Astrocyte (in vitro differentiated cells and primary cell): ENCODE measurements at regions not wholly inside any gene's neighbourhood (a gene's known extent, or its start where the extent isn't known, plus 50 kb on each side); places are given as distances from the start of the nearest gene placed in this dataset.

Source experiments
- DNase-seq: peaks from one replicate; pipeline ENCODE4 v3.0.0-alpha.2; 2010; ENCODE audit warnings: low read depth
- FAIRE-seq: peaks from 2 replicates; lab custom pipeline; 2011; peaks lifted over from hg19 to GRCh38; lab: Jason Lieb, UNC
- H2AFZ ChIP-seq: 2 replicates; pipeline ENCODE4 v1.6.0; 2012; ENCODE audit warnings: low read depth, low read length, inconsistent platforms
- H3K27ac ChIP-seq: 2 replicates; pipeline ENCODE4 v1.5.1; 2011; ENCODE audit warnings: low read depth, low read length, inconsistent platforms
- H3K27me3 ChIP-seq: 2 replicates; pipeline ENCODE4 v1.6.0; 2011; ENCODE audit warnings: low read length, inconsistent platforms; ENCODE audit not compliant: insufficient read depth
- H3K36me3 ChIP-seq: 2 replicates; pipeline ENCODE4 v1.5.1; 2011; ENCODE audit warnings: low read length, inconsistent platforms; ENCODE audit not compliant: insufficient read depth
- H3K4me1 ChIP-seq: 2 replicates; pipeline ENCODE4 v1.5.1; 2011; ENCODE audit warnings: low read length, inconsistent platforms; ENCODE audit not compliant: insufficient read depth
- H3K4me2 ChIP-seq: 2 replicates; pipeline ENCODE4 v1.6.0; 2012; ENCODE audit warnings: low read length, inconsistent platforms
- H3K4me3 ChIP-seq: 2 replicates; pipeline ENCODE4 v1.5.1; 2011; ENCODE audit warnings: low read depth, mild to moderate bottlenecking, low read length, inconsistent platforms; ENCODE audit not compliant: insufficient read depth
- H3K79me2 ChIP-seq: 2 replicates; pipeline ENCODE4 v1.6.0; 2012; ENCODE audit warnings: mild to moderate bottlenecking, low read length, inconsistent platforms; ENCODE audit not compliant: insufficient read depth
- H3K9ac ChIP-seq: 2 replicates; pipeline ENCODE4 v1.6.0; 2012; ENCODE audit warnings: mild to moderate bottlenecking, low read length, inconsistent platforms
- H3K9me3 ChIP-seq: 2 replicates; pipeline ENCODE4 v1.5.1; 2012; ENCODE audit warnings: low read depth, mild to moderate bottlenecking, low read length, inconsistent platforms; ENCODE audit not compliant: insufficient read depth
- H4K20me1 ChIP-seq: 2 replicates; pipeline ENCODE4 v1.6.0; 2012; ENCODE audit warnings: low read length, inconsistent platforms; ENCODE audit not compliant: insufficient read depth
- H3K27ac Mint-ChIP-seq: one replicate; pipeline ENCODE4 v1.8.0; 2021; ENCODE audit warnings: mild to moderate bottlenecking, mixed read lengths; ENCODE audit not compliant: unreplicated experiment
- H3K27me3 Mint-ChIP-seq: one replicate; pipeline ENCODE4 v1.8.0; 2021; ENCODE audit warnings: low read depth, mixed read lengths; ENCODE audit not compliant: unreplicated experiment
- H3K36me3 Mint-ChIP-seq: one replicate; pipeline ENCODE4 v1.8.0; 2021; ENCODE audit warnings: low read depth, mixed read lengths; ENCODE audit not compliant: unreplicated experiment
- H3K4me1 Mint-ChIP-seq: one replicate; pipeline ENCODE4 v1.8.0; 2021; ENCODE audit warnings: low read depth, mixed read lengths; ENCODE audit not compliant: unreplicated experiment
- H3K4me3 Mint-ChIP-seq: one replicate; pipeline ENCODE4 v1.8.0; 2021; ENCODE audit warnings: mild to moderate bottlenecking, moderate library complexity, mixed read lengths; ENCODE audit not compliant: unreplicated experiment
- H3K9me3 Mint-ChIP-seq: one replicate; pipeline ENCODE4 v1.8.0; 2021; ENCODE audit warnings: mild to moderate bottlenecking, mixed read lengths; ENCODE audit not compliant: unreplicated experiment
- EZH2 ChIP-seq: IDR thresholded peaks from 2 replicates; pipeline ENCODE4 v1.6.1; 2012; ENCODE audit warnings: mild to moderate bottlenecking, low read length, inconsistent platforms; ENCODE audit not compliant: insufficient read depth
- TF ChIP-seq, protein P1 (sequence below): IDR thresholded peaks from 2 replicates; pipeline ENCODE4 v1.5.1; 2011; ENCODE audit warnings: low read depth, mild to moderate bottlenecking, inconsistent platforms, low read length, moderate library complexity; ENCODE audit not compliant: insufficient read depth

DNA sequence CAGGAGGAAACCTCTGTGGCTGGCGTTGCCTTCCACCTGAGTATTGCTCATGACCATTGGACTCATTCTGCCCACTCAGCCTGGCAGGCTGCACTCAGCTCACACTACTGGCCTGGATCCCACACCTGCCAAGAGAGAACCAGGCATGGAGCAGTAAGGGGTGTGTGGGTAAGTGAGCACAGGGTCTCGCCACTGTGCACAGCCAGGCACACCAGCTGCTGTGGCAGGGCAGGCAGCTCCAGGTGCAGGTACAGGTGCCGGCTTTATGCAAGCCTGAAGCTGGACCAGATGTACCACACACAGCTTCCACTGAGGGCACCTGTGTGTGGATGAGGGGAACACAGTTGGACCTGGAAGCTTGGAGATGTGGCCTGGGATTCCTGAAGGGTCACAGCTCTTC is 295.2 kb upstream of the SNX7 start:
- Histone ChIP-seq H3K27ac (no peak overlapping the region), H3K36me3 (no peaks in the 10 kb centered on the region), H3K4me2 (no peak overlapping the region), H3K27me3 (no peaks in the 10 kb centered on the region), H3K79me2 (no peaks in the 10 kb centered on the region), H3K4me3 (no peak overlapping the region), H3K9ac (no peak overlapping the region), H2AFZ (no peak overlapping the region), H3K4me1 (no peaks in the 10 kb centered on the region), H4K20me1 (no peaks in the 10 kb centered on the region), H3K9me3 (no peaks in the 10 kb centered on the region)
- no peak overlapping the region for H3K4me3 Mint-ChIP-seq
- H3K27ac Mint-ChIP-seq: no peak overlapping the region
- no peak for FAIRE-seq
- H3K4me1 Mint-ChIP-seq: peaks cover 6% of the 10 kb centered on the region
- TF ChIP-seq EZH2: no peak
- no peak for DNase-seq
- H3K36me3 Mint-ChIP-seq: no peaks in the 10 kb centered on the region
- H3K9me3 Mint-ChIP-seq: peaks cover 10% of the 10 kb centered on the region
- H3K27me3 Mint-ChIP-seq: no peaks in the 10 kb centered on the region

DNA sequence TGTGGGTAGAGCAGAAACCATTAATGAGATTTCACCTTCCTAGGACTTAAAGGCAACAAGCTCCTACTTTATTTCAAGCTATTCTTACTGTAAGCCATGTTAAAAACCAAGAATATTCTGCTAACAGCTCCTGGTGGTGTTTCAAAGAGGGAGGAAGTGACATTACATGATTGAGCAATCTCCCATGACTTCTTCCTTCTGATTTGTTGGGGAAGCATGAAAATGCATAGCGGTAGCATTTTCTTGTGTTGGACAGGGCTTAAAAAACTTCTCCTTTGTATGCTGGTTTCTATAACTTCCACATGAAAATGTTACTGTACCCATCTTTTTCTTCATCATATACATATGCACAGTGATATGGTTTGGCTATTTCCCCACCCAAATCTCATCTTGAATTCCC is 297.0 kb upstream of the SNX7 start:
- peaks cover 10% of the 10 kb centered on the region for H3K9me3 Mint-ChIP-seq
- Histone ChIP-seq H3K79me2 (no peaks in the 10 kb centered on the region), H3K27me3 (no peaks in the 10 kb centered on the region), H3K9me3 (no peaks in the 10 kb centered on the region), H2AFZ (no peak overlapping the region), H3K4me1 (no peaks in the 10 kb centered on the region), H3K9ac (no peak overlapping the region), H3K4me3 (no peak overlapping the region), H3K36me3 (no peaks in the 10 kb centered on the region), H3K4me2 (no peak overlapping the region), H3K27ac (no peak overlapping the region), H4K20me1 (no peaks in the 10 kb centered on the region)
- H3K4me3 Mint-ChIP-seq: no peak overlapping the region
- H3K27me3 Mint-ChIP-seq: no peaks in the 10 kb centered on the region
- no peaks in the 10 kb centered on the region for H3K36me3 Mint-ChIP-seq
- FAIRE-seq (no peak), DNase-seq (no peak)
- H3K27ac Mint-ChIP-seq: no peak overlapping the region
- H3K4me1 Mint-ChIP-seq: peaks cover 3% of the 10 kb centered on the region
- TF ChIP-seq, protein P1, sequence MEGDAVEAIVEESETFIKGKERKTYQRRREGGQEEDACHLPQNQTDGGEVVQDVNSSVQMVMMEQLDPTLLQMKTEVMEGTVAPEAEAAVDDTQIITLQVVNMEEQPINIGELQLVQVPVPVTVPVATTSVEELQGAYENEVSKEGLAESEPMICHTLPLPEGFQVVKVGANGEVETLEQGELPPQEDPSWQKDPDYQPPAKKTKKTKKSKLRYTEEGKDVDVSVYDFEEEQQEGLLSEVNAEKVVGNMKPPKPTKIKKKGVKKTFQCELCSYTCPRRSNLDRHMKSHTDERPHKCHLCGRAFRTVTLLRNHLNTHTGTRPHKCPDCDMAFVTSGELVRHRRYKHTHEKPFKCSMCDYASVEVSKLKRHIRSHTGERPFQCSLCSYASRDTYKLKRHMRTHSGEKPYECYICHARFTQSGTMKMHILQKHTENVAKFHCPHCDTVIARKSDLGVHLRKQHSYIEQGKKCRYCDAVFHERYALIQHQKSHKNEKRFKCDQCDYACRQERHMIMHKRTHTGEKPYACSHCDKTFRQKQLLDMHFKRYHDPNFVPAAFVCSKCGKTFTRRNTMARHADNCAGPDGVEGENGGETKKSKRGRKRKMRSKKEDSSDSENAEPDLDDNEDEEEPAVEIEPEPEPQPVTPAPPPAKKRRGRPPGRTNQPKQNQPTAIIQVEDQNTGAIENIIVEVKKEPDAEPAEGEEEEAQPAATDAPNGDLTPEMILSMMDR: no peak
- no peak for TF ChIP-seq EZH2

DNA sequence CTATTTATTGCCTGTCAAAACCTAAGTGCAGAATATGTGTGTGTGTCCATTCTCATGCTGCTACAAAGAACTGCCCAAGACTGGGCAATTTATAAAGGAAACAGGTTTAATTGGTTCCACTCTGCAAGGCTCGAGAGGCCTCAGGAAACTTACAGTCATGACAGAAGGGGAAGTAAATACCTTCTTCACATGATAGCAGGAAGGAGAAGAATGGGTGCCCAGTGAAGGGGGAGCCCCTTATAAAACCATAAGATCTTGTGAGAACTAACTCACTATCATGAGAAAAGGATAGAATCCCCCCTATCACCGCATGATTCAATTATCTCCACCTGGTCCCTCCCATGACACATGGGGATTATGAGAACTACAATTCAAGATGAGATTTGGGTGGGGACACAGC is 300.7 kb upstream of the SNX7 start:
- no peak overlapping the region for H3K9ac ChIP-seq
- peaks cover 10% of the 10 kb centered on the region for H3K9me3 Mint-ChIP-seq
- no peak overlapping the region for H3K27ac Mint-ChIP-seq
- TF ChIP-seq EZH2: no peak
- TF ChIP-seq, protein P1: no peak
- no peaks in the 10 kb centered on the region for H3K9me3 ChIP-seq
- FAIRE-seq (no peak), DNase-seq (no peak)
- peaks cover 12% of the 10 kb centered on the region for H3K4me1 Mint-ChIP-seq
- H3K27me3 Mint-ChIP-seq: no peaks in the 10 kb centered on the region
- no peak overlapping the region for H3K4me2 ChIP-seq
- no peak overlapping the region for H3K4me3 ChIP-seq
- no peak overlapping the region for H2AFZ ChIP-seq
- H3K36me3 ChIP-seq: no peaks in the 10 kb centered on the region
- H4K20me1 ChIP-seq: no peaks in the 10 kb centered on the region
- H3K79me2 ChIP-seq: no peaks in the 10 kb centered on the region
- H3K36me3 Mint-ChIP-seq: no peaks in the 10 kb centered on the region
- H3K27ac ChIP-seq: no peak overlapping the region
- no peaks in the 10 kb centered on the region for H3K27me3 ChIP-seq
- H3K4me1 ChIP-seq: no peaks in the 10 kb centered on the region
- no peak overlapping the region for H3K4me3 Mint-ChIP-seq
